HepG2 (cell line): ENCODE measurements at regions not wholly inside any gene's neighbourhood (a gene's known extent, or its start where the extent isn't known, plus 50 kb on each side); places are given as distances from the start of the nearest gene placed in this dataset.

ENCODE experiments used
- ATAC-seq: fragments of 200-7000 bp; cut with Tn5 transposase; 3 replicates; pipeline ENCODE4 v1.9.1; 2020; ENCODE audit warnings: mild to moderate bottlenecking, moderate library complexity
- BruUV-seq: library from RNA; stranded (reverse); fragments of 400-500 nt; replicated peaks from 2 replicates; lab custom pipeline; 2021; lab: Mats Ljungman, UMichigan
- CTCF ChIA-PET: fragments of 300-600 bp; formaldehyde crosslinking; extraction: SDS; loops from one replicate; lab custom pipeline; 2021; ENCODE audit warnings: low total read pairs, inconsistent platforms, low intra/inter-chr PET ratio; lab: Yijun Ruan, JAX
- POLR2A ChIA-PET: fragments of 350-600 bp; sonication (Branson Sonifier 250); formaldehyde crosslinking; loops from one replicate; lab custom pipeline; 2020; ENCODE audit warnings: antibody characterized with exemption, inconsistent platforms; lab: Yijun Ruan, JAX
- DNase-seq: peaks from one replicate; pipeline ENCODE4 v3.0.0-alpha.2; 2015; ENCODE audit warnings: low spot score
- FAIRE-seq: peaks from 3 replicates; lab custom pipeline; 2011; peaks lifted over from hg19 to GRCh38; lab: Jason Lieb, UNC
- H2AFZ ChIP-seq: one replicate; pipeline ENCODE4 v1.6.1; 2011; ENCODE audit warnings: low read length, inconsistent platforms
- H3K27ac ChIP-seq: fragments of 300-600 bp; 3 replicates; pipeline ENCODE4 v1.8.0; 2011; ENCODE audit warnings: mixed run types, mild to moderate bottlenecking, mixed read lengths, low read length, inconsistent platforms; ENCODE audit not compliant: insufficient read depth; ENCODE audit errors: extremely low read length
- H3K27me3 ChIP-seq, 2 experiments: fragments of 200-600 bp in 1 of 2; 2 replicates in 1 of 2; 3 replicates in 1 of 2; pipeline versions ENCODE4 v1.6.0 to v1.8.0; 2011; ENCODE audit warnings: low read length in 2 of 2, mild to moderate bottlenecking in 2 of 2, moderate library complexity in 2 of 2, inconsistent platforms in 1 of 2; ENCODE audit not compliant: insufficient read depth in 2 of 2, control insufficient read depth in 1 of 2
- H3K36me3 ChIP-seq, 2 experiments: fragments of 200-600 bp in 1 of 2; replicated peaks in 1 of 2; 2 replicates in 1 of 2; 3 replicates in 1 of 2; pipeline versions ENCODE4 v1.5.1 to v1.8.0; 2011; ENCODE audit warnings: low read length in 2 of 2, inconsistent platforms in 1 of 2; ENCODE audit not compliant: insufficient read depth in 2 of 2, control insufficient read depth in 1 of 2
- H3K4me1 ChIP-seq: 2 replicates; pipeline ENCODE4 v1.5.1; 2012; ENCODE audit warnings: low read length, inconsistent platforms; ENCODE audit not compliant: insufficient read depth
- H3K4me2 ChIP-seq: 2 replicates; pipeline ENCODE4 v1.6.0; 2011; ENCODE audit warnings: low read depth, low read length, inconsistent platforms
- H3K4me3 ChIP-seq, 3 experiments: fragments of 200-600 bp in 1 of 3; sonication (generic), shearing (Covaris generic) in 1 of 3; replicated peaks in 1 of 3; 2 replicates each; pipeline ENCODE4 v1.5.1; 2011 to 2016; ENCODE audit warnings: low read length in 3 of 3, inconsistent platforms in 2 of 3, low read depth in 2 of 3, mild to moderate bottlenecking in 2 of 3, control low read depth in 1 of 3, mixed read lengths in 1 of 3; ENCODE audit not compliant: insufficient read depth in 1 of 3
- H3K79me2 ChIP-seq: one replicate; pipeline ENCODE4 v1.6.1; 2011; ENCODE audit warnings: low read length, inconsistent platforms; ENCODE audit not compliant: insufficient read depth
- H3K9ac ChIP-seq: 2 replicates; pipeline ENCODE4 v1.6.0; 2011; ENCODE audit warnings: mild to moderate bottlenecking, low read depth, low read length, inconsistent platforms; ENCODE audit not compliant: insufficient read depth
- H3K9me3 ChIP-seq: 2 replicates; pipeline ENCODE4 v1.5.1; 2012; ENCODE audit warnings: mild to moderate bottlenecking, low read length
- H4K20me1 ChIP-seq: 2 replicates; pipeline ENCODE4 v1.6.0; 2011; ENCODE audit warnings: inconsistent platforms, mild to moderate bottlenecking, low read length, moderate library complexity; ENCODE audit not compliant: insufficient read depth
- ELF1 ChIP-seq: sonication (generic); formaldehyde crosslinking; IDR thresholded peaks from 2 replicates; pipeline ENCODE4 v1.4.0; 2020; ENCODE audit warnings: missing genetic modification reagents
- FOSL1 ChIP-seq: sonication (generic); formaldehyde crosslinking; IDR thresholded peaks from 2 replicates; pipeline ENCODE4 v1.9.0; 2021; ENCODE audit warnings: missing genetic modification reagents, borderline replicate concordance
- ISL2 ChIP-seq: sonication (generic); formaldehyde crosslinking; IDR thresholded peaks from 2 replicates; pipeline ENCODE4 v1.5.0; 2020; ENCODE audit warnings: missing genetic modification reagents
- NFAT5 ChIP-seq: sonication (generic); formaldehyde crosslinking; IDR thresholded peaks from 2 replicates; pipeline ENCODE4 v1.4.0; 2020; ENCODE audit warnings: missing genetic modification reagents
- SRF ChIP-seq: IDR thresholded peaks from 2 replicates; pipeline ENCODE4 v1.6.1; 2011; ENCODE audit warnings: mild to moderate bottlenecking, low read depth, low read length, moderate library complexity
- THRA ChIP-seq: sonication (generic); formaldehyde crosslinking; IDR thresholded peaks from 2 replicates; pipeline ENCODE4 v1.4.0; 2020; ENCODE audit warnings: missing genetic modification reagents, borderline replicate concordance
- ZFP36L2 ChIP-seq: sonication (generic); formaldehyde crosslinking; IDR thresholded peaks from 2 replicates; pipeline ENCODE4 v1.4.0; 2020; ENCODE audit warnings: missing genetic modification reagents
- ZGPAT ChIP-seq: IDR thresholded peaks from 2 replicates; pipeline ENCODE4 v1.6.1; 2016; ENCODE audit warnings: mild to moderate bottlenecking
- ZNF292 ChIP-seq: sonication (generic); formaldehyde crosslinking; IDR thresholded peaks from 2 replicates; pipeline ENCODE4 v1.8.1; 2022; ENCODE audit warnings: mild to moderate bottlenecking, low read depth, missing genetic modification reagents, borderline replicate concordance
- ZNF354B ChIP-seq: sonication (generic); formaldehyde crosslinking; IDR thresholded peaks from 2 replicates; pipeline ENCODE4 v1.8.0; 2022; ENCODE audit warnings: mild to moderate bottlenecking, missing genetic modification reagents
- ZNF44 ChIP-seq: sonication (generic); formaldehyde crosslinking; IDR thresholded peaks from 2 replicates; pipeline ENCODE4 v1.5.1; 2020; ENCODE audit warnings: mild to moderate bottlenecking, missing genetic modification reagents
- ZNF792 ChIP-seq: IDR thresholded peaks from 2 replicates; pipeline ENCODE4 v1.6.1; 2016
- WGBS: methylation state at CpG from one replicate; pipeline ENCODE4 v1.1.6; 2017; ENCODE audit warnings: low lambda C conversion rate; 5-methylcytosine and 5-hydroxymethylcytosine counted together
- in situ Hi-C: cut with HindIII; loops from 2 replicates; pipeline ENCODE4 v1.10.0; 2017; ENCODE audit warnings: low pct_unique_long_range_greater_than_20kb; ENCODE audit not compliant: extremely low pct_ligation_motif_present
- intact Hi-C: fragments of 100-400 bp; cut with micrococcal nuclease; formaldehyde crosslinking; loops from one replicate; pipeline ENCODE4 v1.10.0; 2022; ENCODE audit not compliant: unreplicated experiment

GRCh38 chr4:175443547-175443946, 368.5 kb downstream of the GPM6A start:
- no peaks in the 10 kb centered on the region for H3K27me3 ChIP-seq
- H3K9ac ChIP-seq: no peak overlapping the region
- 17% methylated on average over 2 of the region's 3 CpGs for WGBS
- intact Hi-C loops: no loop called here
- H3K4me1 ChIP-seq: no peaks in the 10 kb centered on the region
- FAIRE-seq (no peak), DNase-seq (no peak)
- H3K36me3 ChIP-seq: no peaks in the 10 kb centered on the region
- in situ Hi-C loops: no loop called here
- H3K4me2 ChIP-seq: no peak overlapping the region
- peaks cover 5% of the 10 kb centered on the region; the same call in 1 of the 2 replicates for H3K9me3 ChIP-seq
- CTCF ChIA-PET: no interaction called here
- H2AFZ ChIP-seq: no peak overlapping the region
- H3K79me2 ChIP-seq: no peaks in the 10 kb centered on the region
- H3K27ac ChIP-seq: no peak overlapping the region
- TF ChIP-seq ZFP36L2 (CRISPR knock-in tag) (no peak), SRF (no peak), ZNF292 (CRISPR knock-in tag) (no peak), ZNF44 (CRISPR knock-in tag) (no peak), ZNF792 (CRISPR knock-in tag) (no peak)
- TF ChIP-seq, all 625 proteins: peak for 0
- POLR2A ChIA-PET: no interaction called here
- ATAC-seq: no peak
- Histone ChIP-seq H3K4me3 (no peak overlapping the region), H4K20me1 (no peaks in the 10 kb centered on the region)
- no TSS peak for BruUV-seq

GRCh38 chr4:175444512-175444911, 367.6 kb downstream of the GPM6A start:
- Histone ChIP-seq H3K9me3 (peaks cover 12% of the 10 kb centered on the region; the same call in 1 of the 2 replicates), H4K20me1 (no peaks in the 10 kb centered on the region), H3K27me3 (no peaks in the 10 kb centered on the region), H3K4me2 (no peak overlapping the region), H3K27ac (no peak overlapping the region), H3K4me3 (no peak overlapping the region), H3K36me3 (no peaks in the 10 kb centered on the region), H3K79me2 (no peaks in the 10 kb centered on the region), H2AFZ (no peak overlapping the region), H3K9ac (no peak overlapping the region), H3K4me1 (no peaks in the 10 kb centered on the region)
- in situ Hi-C loops: no loop called here
- ChIA-PET CTCF (no interaction called here), POLR2A (no interaction called here)
- DNase-seq: no peak
- intact Hi-C loops: no loop called here
- WGBS: 22% methylated on average over 4 of the region's 4 CpGs
- FAIRE-seq: no peak
- no peak for ATAC-seq
- no TSS peak for BruUV-seq
- no peak for TF ChIP-seq ELF1 (CRISPR knock-in tag)
- no peak for TF ChIP-seq THRA (CRISPR knock-in tag)
- no peak for TF ChIP-seq NFAT5 (CRISPR knock-in tag)
- TF ChIP-seq ISL2: no peak
- TF ChIP-seq FOSL1: no peak
- TF ChIP-seq ZNF354B (CRISPR knock-in tag): no peak
- no peak for TF ChIP-seq ZGPAT (CRISPR knock-in tag)
